Activated naive CD4-positive, alpha-beta T cell treated with anti-CD3 and anti-CD28 coated beads, Interleukin-2, amount 50 U/mL, for 16 hours (primary cell): ENCODE measurements at regions not wholly inside any gene's neighbourhood (a gene's known extent, or its start where the extent isn't known, plus 50 kb on each side); places are given as distances from the start of the nearest gene placed in this dataset.

Experiments
- DNase-seq: peaks from one replicate; pipeline ENCODE4 v3.0.0-alpha.2; 2020

DNA sequence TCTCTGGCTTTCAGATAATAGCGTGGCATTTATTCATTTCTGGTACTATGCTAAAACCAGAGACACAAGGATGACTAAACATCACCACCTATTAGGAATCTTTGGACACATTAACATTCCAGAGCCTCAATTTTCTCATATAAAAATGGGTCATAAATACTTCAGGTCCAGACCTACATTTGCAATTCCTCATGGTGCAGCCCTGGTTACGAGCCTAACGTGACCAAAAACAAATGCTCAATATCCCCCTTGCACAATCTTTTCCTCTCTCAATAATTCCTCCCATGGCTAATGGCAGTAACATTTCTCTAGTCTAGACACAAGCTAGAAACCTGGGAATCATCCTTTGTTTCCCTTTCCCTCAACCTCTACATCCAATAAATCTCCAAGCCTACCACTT lies 112.8 kb upstream of the NABP1 start:
- DNase-seq = no peak

DNA sequence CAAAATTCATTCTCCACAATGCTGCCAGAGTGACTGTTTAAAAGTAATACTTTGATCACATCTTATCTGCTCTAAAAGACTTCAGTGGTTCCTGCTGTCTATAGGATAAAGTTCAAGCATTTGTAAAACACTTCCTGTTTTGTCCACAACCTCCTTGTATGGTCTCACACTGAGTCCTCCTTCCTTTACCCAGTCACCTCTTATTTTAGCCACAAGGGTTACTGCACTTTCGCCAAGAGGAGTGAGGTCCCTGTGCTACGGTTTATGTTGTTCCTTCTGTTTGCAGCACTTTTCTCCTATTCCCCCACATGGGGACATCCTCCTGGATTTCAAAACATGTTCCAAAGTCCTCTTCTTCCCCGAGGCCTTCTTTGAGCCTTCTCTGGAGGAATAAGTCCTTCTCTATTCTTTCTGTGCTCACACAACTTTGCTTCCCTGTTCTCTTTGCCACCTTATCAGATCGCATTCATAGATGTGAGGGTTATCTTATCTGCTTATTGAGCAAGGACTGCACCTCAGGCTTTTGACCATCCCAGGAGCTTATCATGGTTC lies 112.2 kb upstream of the NABP1 start:
- no peak for DNase-seq

DNA sequence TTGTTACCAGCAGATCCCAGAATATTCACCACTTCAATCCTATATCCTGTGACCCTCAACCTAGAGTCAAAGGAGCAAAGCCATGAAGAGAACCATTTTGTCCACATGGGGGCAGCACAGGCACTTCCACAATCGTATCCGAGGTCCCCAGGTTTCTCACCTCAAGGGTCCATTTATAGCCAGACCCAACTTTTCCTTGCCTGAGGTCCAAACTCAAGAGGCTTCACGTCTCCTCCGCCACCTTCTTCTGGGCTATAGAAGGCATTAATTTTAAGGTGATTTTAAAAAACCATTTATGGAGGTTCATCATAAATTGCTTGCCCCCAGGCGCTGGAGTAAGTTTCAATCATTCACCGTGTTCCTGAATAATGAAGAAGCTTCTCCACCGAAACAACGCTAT lies 111.6 kb upstream of the NABP1 start:
- peak; percentile 68 for DNase-seq

- DNase-seq = no peak
Observed at GRCh38 chr2:191567206-191567605, 110.7 kb upstream of the NABP1 start.

- DNase-seq = no peak
Observed at GRCh38 chr2:191569025-191569424, 108.9 kb upstream of the NABP1 start.

DNA sequence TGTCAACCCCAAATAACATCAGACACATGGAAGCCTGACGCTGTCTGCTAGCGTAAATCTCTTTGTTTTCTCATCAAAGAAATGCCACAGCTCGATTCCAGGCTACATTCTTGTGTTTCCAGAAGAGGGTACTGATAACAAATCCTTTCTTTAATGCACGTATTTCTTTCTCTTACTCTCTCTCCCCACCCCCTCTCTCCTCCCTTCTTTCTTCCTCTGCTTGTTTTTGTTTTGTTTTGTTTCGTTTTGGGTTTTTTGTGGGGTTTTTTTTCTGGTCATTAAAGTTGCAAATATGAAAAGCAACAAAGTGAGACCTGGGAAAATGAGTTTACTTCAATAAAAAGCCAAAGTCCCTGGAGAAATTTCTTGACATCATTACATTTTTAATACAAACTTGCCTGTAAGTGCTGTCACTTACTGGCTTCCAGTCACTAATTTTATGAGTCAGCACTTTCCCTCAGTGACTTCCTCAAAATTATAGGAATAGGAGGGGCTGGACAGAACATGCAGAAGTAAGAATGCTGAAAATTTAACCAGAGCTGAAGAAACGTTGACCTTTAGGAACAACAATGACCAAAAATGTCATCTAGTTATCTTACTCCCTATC lies 106.7 kb upstream of the NABP1 start:
- no peak for DNase-seq

- no peak for DNase-seq
Observed at GRCh38 chr2:191572319-191572718, 105.6 kb upstream of the NABP1 start.

GRCh38 chr2:191573216-191573615 lies 104.7 kb upstream of the NABP1 start:
- DNase-seq = no peak

DNA sequence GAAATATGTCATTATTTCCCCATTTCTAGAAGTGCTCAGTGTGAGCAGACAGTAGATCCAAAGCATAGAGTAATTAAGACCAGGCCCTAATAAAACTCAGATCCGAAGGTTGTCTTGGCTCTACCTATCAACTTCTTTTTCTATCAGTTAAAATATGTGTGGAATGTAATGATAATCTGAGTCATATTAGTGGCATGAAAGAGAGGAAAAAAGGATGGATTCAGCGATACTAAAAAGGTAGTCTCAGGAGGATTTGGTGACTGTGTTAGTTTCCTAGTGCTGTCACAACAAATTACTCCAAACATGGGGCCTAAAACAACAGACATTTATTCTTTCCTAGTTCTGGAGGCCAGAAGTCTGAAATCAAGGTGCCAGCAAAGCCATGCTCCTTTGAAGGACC lies 103.7 kb upstream of the NABP1 start:
- DNase-seq = no peak

- no peak for DNase-seq
Observed at GRCh38 chr2:191577605-191578004, 100.3 kb upstream of the NABP1 start.

DNA sequence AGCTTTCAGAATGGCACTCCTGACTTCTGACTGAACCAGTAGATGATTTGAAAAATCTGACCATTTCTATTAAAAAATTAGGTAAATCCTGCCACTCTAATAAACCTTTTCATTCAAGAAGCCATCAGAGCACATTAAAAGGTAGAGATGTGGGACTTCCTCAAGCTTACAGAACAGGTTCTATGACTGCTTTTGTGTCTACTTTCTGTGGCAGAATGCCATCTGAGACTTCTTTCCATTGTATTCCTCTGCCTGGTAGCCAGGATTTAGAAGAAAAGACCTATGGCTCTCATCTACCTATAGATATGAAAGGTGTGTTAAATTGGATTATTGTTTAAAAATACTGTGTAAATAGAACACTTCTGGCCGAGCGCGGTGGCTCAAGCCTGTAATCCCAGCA lies 99.9 kb upstream of the NABP1 start:
- DNase-seq = no peak

DNA sequence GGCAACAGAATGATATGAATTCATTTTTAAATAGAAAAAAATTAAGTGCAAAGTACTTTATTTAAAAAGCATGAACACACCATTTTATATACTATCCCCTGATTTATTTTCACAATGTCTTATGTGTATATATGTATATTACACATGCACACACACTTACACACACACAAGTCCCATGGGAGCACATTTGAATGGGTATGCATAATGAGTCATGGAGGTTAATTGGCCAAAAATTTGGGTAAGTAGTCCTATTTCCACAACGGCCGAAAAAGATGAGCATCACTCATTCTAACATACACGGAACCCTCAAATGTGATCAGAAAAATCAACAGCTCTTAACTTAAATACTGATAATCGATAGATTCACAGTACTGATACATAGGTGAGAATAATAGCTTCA lies 97.4 kb upstream of the NABP1 start:
- DNase-seq = no peak

DNA sequence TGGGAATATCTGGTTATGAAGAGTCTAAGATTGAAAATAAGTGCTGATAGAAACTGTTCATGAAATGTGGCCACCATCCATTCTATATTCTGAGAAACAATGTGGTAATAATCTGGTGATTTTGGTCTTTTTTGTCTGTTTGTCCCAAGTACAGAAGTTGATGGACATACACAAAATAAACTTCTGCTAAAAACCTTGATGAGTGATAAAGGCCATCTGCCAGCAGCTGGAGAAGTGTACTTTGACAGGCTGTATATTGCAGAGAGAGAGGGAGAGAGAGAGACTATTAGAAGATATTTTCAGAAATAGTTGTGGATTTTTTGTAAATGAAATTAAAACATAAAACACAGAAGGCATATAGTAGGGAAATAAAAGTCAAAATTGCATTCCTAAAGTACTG lies 96.9 kb upstream of the NABP1 start:
- DNase-seq = no peak

GRCh38 chr2:191582355-191582754 lies 95.6 kb upstream of the NABP1 start:
- DNase-seq = no peak

DNA sequence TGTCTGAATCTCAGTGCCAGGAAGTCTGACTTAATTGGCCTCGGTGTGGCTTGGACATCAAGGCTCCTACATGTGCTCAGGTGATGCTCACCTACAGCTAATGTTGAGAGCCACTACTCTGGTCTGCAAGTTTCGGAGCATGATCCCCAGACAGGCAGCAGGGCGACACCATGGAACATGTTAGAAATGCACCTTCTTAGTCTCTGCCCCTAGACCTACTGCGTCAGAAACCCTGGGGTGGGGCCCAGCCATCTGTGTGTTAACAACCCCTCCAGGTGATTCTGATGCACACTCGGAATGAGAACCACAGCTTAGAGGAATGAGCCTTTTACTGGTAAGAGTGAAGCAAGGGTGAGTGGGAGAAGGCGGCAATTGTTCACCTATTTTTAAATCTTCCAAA lies 86.9 kb upstream of the NABP1 start:
- DNase-seq = no peak

GRCh38 chr2:191593622-191594385 lies 84.1 kb upstream of the NABP1 start:
- DNase-seq = no peak

DNA sequence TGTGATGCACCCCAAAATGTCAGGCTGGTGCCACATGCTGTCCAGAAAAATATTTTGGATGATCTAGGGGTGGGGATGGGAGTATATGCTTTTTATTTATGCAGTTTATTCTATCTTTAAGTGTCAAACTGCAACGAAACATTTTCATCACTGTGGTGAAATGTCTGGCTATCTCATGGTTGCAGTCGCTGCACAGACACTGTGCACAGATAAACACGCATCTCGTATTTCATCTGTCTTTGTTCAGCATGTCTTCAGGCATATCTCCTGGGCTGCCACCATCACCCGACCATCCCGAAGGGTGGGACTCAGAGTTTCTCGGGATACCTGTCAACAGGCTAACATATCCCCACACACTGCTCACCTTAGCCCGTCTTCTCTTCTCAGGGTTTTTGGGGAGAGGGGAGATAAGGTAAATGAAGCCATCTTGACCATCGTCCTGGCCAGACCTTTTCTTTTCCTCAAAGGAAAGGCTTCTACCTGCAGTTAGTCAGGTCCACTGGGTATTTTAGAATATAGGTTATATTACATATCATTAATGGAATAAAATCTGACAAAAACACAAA lies 80.7 kb upstream of the NABP1 start:
- DNase-seq = no peak

GRCh38 chr2:191598296-191598695 lies 79.6 kb upstream of the NABP1 start:
- no peak for DNase-seq

DNA sequence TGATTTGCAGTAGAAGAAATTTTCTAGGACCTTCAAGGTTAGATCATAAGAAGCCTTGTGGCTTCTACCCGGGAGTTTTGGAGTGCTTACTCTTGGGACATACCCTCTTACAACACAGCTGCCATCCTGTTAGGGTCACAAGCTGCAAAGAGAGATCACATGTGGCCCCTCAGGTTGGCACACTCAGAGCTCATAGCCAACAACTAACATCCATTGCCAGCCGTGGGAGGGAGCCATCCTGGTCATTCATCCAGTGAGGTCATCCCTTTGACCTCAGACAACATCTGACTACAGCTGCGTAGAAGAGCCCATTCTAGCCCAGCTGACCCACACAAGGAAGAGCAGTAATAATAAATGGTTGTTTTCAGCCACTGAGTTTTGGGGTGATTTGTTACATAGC lies 76.9 kb upstream of the NABP1 start:
- no peak for DNase-seq

DNA sequence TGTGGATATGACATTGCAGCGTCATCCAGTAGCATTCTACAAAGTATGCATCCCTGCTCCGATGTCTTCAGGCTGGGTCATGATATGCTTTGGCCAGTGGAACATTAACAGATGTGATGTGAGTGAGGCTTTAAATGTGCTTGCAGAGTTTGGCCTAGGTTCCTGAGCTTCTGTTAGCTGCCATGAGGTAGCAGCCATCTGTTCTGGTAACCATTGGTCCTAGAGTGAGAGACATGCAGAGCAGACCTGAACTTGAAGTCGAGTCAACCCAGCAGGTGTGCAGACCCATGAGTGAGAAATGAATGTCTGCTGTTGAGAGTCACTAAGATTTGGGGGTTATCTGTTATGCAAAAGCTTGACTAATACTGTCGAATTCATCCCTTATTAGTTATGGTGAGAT lies 73.8 kb upstream of the NABP1 start:
- no peak for DNase-seq

- no peak for DNase-seq
Observed at GRCh38 chr2:191607096-191607495, 70.8 kb upstream of the NABP1 start.

DNA sequence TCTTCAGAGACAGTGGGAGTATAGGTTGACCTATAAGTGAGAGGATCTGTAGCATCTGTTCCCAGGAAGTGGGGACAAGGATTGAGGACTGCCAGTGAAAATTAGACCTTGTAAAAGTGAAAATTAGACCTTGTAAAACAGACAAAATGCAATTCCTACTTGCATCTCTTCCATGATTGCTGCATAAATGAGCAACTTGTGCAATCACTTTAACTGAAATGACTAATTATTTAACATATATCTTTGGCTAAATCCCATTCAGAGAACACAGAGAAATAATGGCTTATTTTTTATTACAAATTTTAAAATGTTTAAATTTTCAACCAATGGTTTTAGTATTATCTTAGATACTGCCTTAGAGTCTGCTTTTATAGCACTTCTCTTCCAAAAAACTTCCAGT lies 67.2 kb upstream of the NABP1 start:
- DNase-seq = no peak

DNA sequence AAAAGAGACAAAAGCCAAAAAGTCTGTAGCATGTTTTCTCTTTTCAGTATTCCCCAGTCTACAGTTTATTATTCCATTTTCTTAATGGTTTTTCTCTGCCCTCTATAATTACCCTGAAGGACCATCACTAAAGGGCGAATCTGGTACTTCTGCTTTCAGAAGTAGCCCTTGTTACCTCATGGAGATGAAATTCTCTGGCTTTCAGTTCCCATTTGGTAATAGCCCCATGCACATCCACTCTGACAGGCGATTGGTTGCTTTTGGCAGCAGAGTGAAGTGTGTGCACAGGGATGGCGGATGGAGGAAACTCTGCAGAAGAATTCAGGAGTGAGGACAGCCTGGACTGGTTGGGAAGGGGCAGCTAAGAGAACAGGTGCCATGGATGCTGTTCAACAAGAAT lies 66.3 kb upstream of the NABP1 start:
- no peak for DNase-seq

- no peak for DNase-seq
Observed at GRCh38 chr2:191612496-191612895, 65.4 kb upstream of the NABP1 start.
